Keratinocyte (primary cell): ENCODE measurements at regions not wholly inside any gene's neighbourhood (a gene's known extent, or its start where the extent isn't known, plus 50 kb on each side); places are given as distances from the start of the nearest gene placed in this dataset.

Source experiments
- CTCF ChIP-seq, 3 experiments: IDR thresholded peaks in 1 of 3; conservative IDR thresholded peaks in 1 of 3; optimal IDR thresholded peaks in 1 of 3; 2 replicates in 2 of 3; 3 replicates in 1 of 3; pipeline versions ENCODE3 to v1.5.1; 2011; ENCODE audit warnings: low read length in 3 of 3, mild to moderate bottlenecking in 3 of 3, moderate library complexity in 2 of 3, control low read depth in 1 of 3, inconsistent platforms in 1 of 3; ENCODE audit not compliant: insufficient read depth in 2 of 3; ENCODE audit errors: extremely low read depth in 1 of 3
- EZH2 ChIP-seq: IDR thresholded peaks from one replicate; pipeline ENCODE4 v1.6.1; 2012; ENCODE audit warnings: inconsistent platforms, mild to moderate bottlenecking, low read length, moderate library complexity

GRCh38 chr12:13811061-13811460, 170.3 kb downstream of the GRIN2B start:
- TF ChIP-seq CTCF (optimal IDR thresholded peaks at IDR 0.05 in 1 of 3, IDR thresholded peaks at IDR 0.05 in 1 of 3, conservative IDR thresholded peaks at IDR 0.05 in 1 of 3; ENCODE audit: extremely low read depth in 1 of 3, insufficient read depth in 2 of 3, low read length in 3 of 3) = no peak
- TF ChIP-seq EZH2 = no peak
